NCI-H1105 treated with DMSO at 0.1 percent for 48 hours (cell line): ENCODE measurements at regions not wholly inside any gene's neighbourhood (a gene's known extent, or its start where the extent isn't known, plus 50 kb on each side); places are given as distances from the start of the nearest gene placed in this dataset.
"Not testable (repeated sequence)": the region's sequence is repeated elsewhere in the genome, so short reads cannot be mapped to it uniquely, and the experiment has no call there.

Experiments used
- DNase-seq: peaks from one replicate; lab custom pipeline; 2025; lab: John Stamatoyannopoulos, UW

DNA sequence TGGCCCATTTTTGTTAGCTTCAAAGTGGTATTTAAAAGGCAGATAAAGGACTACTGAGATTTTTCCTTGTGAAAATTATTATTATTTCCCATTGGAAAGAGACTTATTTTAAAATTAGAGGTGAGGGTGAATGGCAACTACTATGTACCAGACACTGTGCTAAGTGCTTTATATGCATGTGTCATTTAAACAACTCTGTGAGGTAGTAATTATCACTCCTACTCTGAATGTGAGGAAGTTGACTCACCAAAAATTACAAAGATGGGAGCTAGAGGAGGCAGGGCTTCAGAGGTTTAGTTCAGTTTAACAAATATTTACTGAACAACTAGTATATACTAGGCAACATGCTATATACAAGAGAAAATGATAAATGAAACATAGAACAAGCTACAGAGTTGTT is 78.2 kb downstream of the MSL3 start:
- DNase-seq: no peak

DNA sequence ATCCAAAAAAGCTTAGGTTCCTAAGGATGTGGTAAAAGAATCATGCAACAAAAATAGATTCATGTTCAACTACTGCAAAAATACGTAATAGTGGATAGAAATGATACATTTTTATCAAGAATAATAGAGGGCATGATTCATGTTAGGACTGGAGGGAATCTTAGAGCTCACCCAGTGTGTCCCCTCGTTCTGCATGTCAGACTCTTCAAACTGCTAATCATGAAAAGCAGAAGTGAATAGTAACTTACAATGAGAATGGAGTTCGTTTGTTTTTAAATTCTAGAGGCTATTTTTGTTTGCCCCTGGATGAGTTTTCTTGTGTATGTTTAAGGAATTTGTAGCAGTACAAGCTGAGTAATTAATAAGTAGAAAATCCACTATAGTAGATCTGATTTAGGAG is 79.4 kb downstream of the MSL3 start:
- DNase-seq: no peak

DNA sequence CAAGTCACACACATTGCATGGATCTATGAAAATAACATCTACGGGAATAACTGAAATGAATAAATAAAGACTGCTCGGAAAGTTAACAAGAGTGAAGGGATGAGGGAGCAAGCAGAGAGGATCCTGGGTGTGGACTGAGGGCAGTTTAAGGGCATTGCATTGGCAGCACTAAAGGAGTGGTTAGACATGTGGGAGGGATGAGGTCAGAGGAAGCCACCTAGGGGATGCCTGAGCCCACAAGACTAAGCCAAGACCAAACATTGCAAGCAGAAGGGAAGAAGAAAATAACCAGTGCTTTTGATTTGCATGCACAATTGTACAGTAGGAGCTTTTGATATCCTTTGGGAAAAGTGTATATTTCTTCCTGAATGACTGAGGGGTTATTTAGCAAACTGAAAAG is 106.1 kb downstream of the MSL3 start:
- no peak for DNase-seq

DNA sequence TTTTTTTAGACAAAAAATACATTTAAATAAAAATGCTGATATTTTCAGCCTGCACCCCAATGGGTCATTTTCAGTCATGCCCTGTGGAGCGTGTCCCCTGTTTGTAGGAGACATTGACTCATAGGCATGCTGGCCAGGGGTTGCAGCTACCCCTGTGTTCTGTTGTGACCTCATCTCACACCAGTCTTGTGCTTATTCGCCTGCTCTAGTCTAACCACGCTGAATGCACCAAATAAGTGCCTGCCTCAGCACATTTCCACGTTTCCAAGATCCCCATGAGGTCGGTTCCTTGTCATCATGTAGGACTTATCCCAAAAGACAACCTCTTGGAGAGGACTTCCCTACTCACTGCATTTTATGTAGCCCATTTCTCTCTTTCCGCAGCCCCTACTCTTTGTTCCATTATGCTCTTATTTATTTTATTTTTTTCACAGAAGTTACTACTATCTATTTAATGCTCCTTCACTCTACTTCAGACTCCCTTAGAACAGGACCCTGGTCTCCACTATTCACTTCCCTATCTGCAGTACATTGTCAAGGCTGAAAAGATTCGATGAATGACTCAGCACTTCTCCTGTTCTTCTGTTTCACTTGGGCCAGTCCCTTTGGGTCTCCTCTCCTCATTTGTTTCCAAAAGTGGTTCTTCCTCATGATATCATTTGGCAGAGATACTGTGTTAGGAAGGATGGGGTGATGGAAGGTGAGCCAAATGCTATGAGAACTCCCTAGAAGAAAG is 109.7 kb downstream of the MSL3 start:
- no peak for DNase-seq

DNA sequence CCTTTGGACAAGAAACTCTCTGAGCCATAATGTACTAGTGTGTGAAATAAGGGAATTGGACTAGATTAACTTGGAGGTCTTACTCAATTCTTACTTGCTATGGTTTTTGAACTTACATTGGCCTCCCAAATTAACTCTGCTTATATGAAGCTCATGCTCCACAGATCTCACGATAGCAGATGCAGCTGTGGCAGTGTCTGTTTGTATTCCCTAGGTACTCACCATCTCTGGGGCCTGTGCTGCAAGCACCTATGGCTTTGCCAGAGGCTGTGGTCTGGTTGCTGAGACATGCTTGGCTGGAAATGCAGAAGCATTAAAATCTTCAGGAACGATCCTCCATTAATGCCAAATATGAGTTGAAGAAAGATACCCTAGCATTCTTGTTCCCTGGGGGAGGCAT is 112.8 kb downstream of the MSL3 start:
- no peak for DNase-seq

DNA sequence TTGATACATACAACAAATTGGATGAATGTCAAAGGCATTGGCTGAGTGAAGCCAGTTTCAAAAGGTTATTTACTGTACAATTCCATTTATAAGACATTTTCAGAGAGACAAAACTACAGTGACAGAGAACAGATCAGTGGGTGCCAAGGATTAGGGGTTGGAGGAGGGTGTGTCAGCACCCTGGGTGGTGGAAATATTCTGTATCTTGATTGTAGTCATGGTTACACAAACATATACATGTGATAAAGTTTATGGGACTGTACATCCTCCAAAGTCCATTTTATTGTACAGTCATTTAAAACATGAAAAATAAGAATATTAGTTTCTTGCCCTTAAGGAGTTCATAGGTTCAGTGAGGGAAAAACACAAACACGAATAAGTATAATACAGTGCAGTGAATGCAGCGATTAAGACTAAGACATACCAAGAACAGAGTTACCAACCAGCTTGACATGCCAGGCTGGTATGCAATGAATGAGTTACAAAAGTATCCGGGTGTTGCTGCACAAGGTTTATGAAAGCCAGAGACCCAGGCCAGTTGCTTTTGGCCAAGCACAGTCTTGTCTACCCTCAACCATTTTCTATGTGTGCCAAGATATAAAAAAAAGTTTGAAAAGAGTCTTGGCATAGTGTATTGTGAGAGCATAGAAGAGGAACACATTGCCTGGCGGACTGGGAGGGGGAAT is 123.6 kb downstream of the MSL3 start:
- DNase-seq: no peak

DNA sequence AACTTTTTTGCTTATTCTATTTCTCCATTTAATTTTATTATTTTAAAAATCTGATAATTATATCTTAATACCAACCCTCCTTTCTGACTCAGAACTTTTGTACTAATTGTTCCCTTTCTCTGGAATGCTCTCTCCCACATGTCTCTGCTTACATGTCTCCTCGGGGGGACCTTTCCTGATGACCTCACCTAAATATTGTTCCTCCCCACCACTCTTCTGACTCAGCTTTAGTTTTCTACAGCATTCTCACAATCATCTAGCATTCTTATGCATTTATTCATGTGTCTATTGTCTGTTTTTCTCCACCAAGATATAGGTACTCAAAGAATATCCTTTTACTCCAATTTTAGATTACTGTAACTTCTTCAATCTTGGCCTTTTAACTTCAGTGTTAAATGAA is 128.7 kb downstream of the MSL3 start:
- DNase-seq: no peak

DNA sequence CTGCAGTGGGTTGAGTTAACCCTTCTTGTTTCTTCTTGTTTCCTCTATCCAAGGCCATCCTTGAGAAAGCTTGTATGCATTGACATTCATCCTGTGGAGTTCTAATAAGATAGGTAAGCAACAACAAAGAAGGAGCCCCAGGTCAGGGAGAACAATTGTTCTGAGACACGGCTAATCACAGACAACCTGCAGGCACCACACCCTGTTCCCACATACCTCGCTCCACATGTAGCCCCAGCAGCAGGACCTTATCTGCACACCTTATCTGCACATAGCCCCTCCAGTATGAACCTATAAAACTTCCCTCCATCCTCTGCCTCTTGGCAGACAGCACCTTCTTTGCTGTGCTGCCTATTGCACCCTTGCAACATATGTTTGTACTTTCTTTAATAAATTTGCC is 129.1 kb downstream of the MSL3 start:
- no peak for DNase-seq

DNA sequence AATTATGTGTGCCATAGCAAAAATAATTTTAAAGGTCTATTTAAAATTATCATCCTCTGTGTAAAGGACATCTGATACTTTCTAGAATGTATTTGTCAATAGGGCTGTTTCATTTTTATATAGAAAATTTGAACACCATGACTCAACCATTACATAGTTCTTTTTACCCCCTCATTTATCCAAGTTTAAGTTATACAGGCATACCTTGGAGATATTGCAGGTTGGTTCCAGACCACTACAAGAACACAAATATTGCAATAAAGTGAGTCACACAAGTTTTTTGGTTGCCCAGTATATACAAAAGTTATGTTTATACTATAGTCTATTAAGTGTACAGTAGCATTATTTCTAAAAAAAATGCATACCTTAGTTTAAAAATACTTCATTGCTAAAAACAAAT is 130.4 kb downstream of the MSL3 start:
- DNase-seq: no peak

DNA sequence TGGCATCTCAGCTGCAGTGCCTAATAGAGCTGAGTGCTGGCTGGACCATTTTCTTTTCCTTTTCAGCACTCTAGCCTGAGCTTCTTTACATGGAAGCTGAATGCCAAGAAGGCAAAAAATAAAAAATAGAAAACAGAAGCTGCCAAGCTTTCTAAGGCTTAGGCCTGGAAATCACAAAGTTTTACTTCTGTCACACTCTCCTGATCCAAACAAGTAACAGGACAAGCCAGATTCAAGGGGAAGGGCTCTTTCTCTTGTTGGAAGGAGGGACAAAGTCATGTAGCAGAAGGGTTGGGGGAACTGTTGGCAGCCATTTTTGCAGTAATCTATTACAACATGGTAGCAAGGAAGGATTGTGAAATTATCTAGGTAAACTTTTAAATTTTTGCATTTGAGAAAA is 131.8 kb downstream of the MSL3 start:
- DNase-seq: no peak

DNA sequence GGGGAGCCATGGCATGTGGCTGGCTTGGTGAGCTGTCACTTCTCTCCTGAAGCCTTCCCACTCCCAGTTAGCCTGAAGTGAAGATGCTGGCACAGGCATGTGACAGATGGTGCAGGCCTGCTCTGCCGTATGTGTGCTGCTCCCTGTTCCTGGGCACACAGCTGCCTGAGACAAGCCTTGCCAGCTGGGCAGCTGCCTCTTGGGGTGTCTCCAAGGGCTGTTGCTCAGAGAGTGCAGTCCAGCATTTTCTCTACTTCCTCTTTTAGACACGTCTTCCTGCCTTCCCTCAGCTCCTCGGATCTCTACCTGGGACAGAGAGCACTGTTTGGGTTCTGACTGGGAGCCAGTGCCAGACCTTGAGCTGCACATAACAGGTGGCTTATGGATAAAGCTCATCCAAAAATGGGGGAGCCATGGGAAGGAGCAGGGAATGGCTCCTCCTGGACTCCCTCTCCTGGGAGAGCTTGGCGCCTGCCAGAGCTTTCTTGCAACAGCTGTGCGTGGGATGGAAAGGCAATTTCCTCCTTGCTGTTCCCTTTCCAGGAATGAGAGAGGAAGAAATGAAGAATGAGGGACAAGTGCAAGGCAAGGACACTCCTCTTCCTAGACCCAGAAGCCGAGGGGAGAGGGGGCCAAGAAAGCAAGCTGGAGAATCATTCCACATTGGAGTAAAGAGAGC is 132.9 kb downstream of the MSL3 start:
- no peak for DNase-seq

DNA sequence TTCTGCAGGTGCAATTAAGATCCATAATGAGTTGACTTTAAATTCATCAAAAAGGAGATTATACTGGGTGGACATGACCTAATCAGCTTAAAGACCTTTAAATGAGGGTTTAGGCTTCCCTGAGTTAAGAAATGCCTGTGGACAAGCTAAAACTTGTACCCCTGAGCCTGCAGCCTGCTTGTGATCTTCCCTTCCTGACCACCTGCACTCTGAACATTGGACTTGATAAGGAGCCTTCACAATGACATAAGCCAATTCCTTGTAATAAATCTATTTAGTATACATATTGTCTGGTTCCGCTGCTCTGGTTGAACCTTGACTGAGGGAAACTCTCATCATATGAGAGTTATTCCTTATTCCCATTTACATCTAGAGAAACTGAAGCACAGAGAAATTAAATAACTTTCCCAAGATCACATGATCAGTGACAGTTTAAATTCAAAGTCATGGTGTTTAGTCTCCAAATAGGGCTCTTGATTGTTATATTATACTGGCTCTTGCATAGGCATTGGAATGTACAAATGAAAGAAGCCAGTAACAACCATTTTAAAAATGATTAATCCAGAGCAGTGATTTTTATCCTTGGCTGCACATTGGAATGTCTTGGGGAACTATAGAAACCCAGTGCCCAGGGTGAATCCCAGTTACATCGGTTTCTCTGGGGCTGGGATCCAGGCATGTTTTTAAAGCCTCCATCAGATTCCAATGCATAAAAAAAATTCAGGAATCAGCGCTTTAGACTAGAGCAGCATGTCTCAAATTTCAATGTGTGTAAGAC is 136.1 kb downstream of the MSL3 start:
- no peak for DNase-seq

DNA sequence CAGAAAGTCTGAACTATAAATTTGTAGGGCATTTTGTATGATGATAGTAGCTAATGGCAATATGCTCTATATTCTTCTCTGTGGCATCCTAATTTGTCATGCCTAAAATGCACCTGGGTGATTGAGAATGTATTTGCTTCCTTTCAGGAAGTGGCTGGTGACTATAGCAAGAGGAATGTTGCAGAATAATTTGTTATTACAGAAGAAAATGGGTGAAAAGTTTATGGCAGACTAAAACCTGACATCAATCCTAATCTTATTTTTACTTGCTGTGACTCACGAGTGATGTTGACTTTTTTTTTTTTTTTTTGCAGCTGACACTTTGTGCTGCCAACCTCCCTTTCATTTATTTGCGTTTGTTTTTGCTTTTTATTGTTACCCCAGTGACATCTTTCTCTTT is 141.1 kb downstream of the MSL3 start:
- no peak for DNase-seq

DNA sequence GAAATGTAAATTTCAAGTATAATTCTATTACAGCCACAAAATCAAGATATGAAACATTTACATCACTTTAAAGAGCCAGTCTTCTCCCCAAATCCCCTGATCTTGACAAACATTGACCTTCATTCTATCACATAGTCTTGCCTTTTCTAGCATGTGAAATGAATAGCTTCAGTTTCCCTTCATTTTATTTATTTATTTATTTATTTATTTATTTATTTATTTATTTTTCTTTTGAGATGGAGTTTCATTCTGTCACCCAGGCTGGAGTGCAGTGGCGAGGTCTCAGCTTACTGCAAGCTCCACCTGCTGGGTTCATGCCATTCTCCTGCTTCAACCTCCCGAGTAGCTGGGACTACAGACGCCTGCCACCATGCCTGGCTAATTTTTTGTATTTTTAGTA is 147.9 kb downstream of the MSL3 start:
- DNase-seq: not testable (repeated sequence)

DNA sequence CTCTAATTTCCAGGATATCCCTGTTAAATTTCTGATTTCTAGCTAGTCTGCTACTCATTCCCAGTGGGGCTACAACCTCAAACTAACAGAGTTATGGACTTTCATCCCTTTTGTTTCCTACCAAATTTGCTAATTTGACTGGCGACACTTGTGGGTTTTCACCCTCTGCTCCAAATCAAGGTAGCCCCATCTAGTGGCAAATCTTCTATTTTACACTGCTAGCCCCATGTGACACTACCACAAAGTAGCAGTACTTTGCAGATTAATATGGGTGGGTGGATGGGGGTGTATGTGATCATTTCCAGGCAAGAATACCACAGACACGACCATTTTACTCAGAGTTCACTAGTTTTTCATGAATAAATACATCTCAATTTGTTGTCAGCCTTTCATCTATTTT is 150.3 kb downstream of the MSL3 start:
- DNase-seq: no peak

DNA sequence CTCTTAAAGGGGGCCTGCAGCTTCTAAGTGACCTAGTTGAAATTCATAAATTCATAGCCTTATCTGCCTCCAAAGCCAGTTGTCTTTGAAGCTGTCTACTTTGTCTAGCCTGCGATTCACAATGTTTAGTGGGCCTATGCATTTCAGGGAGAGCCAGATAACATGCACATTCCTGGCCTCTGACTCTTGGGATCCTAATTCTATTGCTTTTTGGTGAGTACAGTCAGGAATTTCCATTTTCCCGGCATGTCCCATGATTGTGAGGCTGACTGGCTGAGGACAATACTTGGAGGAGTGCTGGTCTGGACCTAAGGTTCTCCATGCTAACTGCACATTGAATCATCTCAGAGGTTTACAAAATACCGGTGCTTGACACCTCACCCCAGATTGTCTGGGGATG is 155.0 kb downstream of the MSL3 start:
- DNase-seq: no peak

DNA sequence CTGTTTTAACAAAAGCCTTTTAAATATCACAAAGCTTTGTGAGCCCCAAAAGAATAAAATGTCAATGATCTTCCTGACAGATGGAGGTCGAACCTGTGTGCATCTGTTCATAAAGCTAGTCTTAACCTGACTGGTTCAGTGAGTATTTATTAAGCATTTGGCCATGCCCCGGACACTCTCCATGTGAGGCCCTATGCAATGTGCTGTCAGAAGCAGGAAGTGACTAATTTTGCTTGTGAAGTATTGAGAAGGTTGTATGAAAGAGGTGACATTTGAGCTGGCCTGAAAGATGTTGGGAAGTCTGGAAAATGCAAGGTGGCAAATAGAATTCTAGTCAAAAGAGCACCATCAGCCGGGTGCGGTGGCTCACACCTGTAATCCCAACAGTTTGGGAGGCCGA is 171.4 kb downstream of the MSL3 start:
- no peak for DNase-seq

DNA sequence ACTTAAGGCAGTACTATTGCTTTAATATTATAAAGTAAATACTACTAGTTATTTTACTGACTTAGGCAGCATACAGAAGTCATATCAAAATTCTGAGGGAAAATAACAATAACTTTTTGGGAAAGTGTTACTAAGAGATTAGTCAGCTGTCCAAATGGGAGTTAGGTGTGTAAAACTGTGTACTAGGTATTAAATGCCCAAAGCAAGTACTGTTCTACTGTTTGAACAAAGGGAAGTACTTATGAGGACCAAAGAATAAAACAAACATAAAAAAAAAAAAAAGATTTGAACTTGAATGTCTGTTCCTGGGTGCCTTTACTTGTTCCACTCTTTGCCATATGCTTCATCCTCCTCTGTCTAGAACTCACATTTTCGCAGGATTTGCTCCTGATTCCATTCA is 174.4 kb downstream of the MSL3 start:
- DNase-seq: no peak

DNA sequence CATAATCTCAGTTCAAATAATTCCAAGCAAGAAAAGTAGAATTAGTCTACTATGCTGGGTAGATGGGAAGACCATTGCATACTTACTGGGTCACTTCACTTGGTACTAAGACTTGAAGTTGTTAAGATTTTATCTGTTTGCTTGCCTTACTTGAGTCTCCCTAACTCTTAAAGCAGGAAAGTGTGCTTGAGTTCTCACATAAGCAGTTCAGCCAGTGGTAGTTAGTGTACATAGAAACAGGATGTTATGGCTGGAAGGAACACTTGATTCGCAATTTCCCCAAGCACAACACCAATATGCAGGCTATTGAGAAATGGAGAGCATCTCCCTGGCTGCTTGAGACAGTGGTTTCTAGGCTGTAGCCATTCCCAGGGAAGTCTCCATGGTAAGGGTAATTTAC is 176.1 kb downstream of the MSL3 start:
- DNase-seq: no peak

DNA sequence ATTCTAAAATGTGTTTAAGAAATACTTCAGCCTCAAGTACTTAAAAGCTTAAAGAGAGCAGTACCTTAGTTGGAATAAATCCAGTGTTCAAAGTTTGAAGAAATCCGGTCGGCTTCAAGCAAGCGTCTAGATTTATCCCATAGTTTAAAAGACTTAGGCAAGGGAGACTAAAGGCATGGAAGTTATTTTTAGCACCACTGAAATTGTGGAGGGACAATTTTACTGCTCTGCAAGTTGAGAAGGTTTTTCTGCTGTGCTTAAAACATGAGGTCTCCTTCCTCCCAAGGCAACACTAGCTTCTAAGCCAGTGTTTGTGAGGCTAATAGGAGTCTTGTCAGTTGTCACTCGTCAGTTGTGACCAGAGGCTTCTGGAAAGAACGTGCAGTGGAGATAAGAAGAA is 183.5 kb downstream of the MSL3 start:
- no peak for DNase-seq

DNA sequence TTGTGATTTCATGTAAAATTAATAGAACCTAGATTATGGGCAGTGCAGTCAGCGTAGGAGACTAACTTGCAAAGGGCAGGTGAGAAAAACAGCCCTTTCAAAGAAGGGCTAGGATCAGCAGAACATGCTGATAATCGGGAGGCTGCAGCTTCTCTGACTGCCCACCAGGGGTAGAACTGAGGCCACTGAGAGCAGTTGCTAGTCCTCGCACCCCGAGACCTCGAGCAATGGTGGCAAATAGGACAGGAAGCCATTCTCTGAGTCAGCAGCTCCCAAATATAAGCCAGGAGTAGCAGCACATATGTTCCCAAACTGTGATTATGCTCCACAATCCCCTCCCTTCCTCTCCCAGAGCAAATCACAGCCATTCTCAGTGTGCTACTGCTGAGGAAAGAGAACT is 186.5 kb downstream of the MSL3 start:
- no peak for DNase-seq

DNA sequence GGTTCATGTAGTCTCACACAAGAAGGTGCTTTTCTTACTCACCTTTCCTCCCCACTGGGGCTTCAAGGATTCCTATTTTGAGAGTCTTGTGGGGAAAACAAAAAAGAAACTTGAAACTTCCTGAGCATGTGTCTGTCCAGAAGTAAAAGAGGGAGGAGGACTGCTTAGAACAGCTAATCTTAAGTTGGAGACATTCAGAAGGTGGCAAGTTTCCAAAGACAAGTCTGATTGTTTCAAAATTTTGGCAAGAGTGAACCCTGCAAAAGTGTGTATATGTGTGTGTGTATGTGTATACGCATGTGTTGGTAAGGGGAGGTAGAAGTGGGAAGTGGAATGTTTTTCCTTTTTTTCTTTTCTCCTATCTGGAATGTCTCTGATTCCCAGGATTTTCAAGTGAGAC is 189.0 kb upstream of the FRMPD4 start:
- DNase-seq: no peak
